Psoas muscle (tissue), 7 donors: ENCODE measurements at regions not wholly inside any gene's neighbourhood (a gene's known extent, or its start where the extent isn't known, plus 50 kb on each side); places are given as distances from the start of the nearest gene placed in this dataset.
"Not testable (repeated sequence)": the region's sequence is repeated elsewhere in the genome, so short reads cannot be mapped to it uniquely, and the experiment has no call there.

Experiments
- ATAC-seq, 4 donors: fragments of 200-7000 bp; cut with Tn5 transposase; one replicate each; pipeline ENCODE4 v1.9.1; 2020; ENCODE audit warnings: moderate library complexity in 3 of 4, mild to moderate bottlenecking in 2 of 4
- DNase-seq, 2 donors: peaks; one replicate each; pipeline ENCODE4 v3.0.0-alpha.2; 2020
- H3K27ac ChIP-seq: fragments of 200-600 bp; one replicate; pipeline ENCODE4 v1.8.0; 2022
- H3K27me3 ChIP-seq, 3 donors: fragments of 200-600 bp in 1 of 3; one replicate each; pipeline versions ENCODE4 v1.6.1 to v1.8.0; 2013 to 2022; ENCODE audit warnings: low read length in 2 of 3, mild to moderate bottlenecking in 2 of 3, moderate library complexity in 1 of 3; ENCODE audit not compliant: insufficient read depth in 3 of 3
- H3K36me3 ChIP-seq, 2 donors: fragments of 200-600 bp in 1 of 2; one replicate each; pipeline versions ENCODE4 v1.6.1 to v1.8.0; 2013 to 2022; ENCODE audit warnings: low read depth in 1 of 2, mild to moderate bottlenecking in 1 of 2, moderate library complexity in 1 of 2; ENCODE audit not compliant: insufficient read depth in 1 of 2
- H3K4me1 ChIP-seq: fragments of 200-600 bp; one replicate; pipeline ENCODE4 v1.8.0; 2022
- H3K4me3 ChIP-seq: fragments of 200-600 bp; one replicate; pipeline ENCODE4 v1.8.0; 2022; ENCODE audit warnings: mild to moderate bottlenecking
- H3K9me3 ChIP-seq: fragments of 200-600 bp; one replicate; pipeline ENCODE4 v1.8.0; 2022
- WGBS, 3 donors: extraction: QIAGEN DNeasy Blood & Tissue Kit; methylation state at CpG; one replicate each; pipeline versions ENCODE4 v1.1.6 to v1.1.7; 2013; 5-methylcytosine and 5-hydroxymethylcytosine counted together
- intact Hi-C, 2 donors: fragments of 100-400 bp; cut with DNase I; formaldehyde crosslinking; loops; one replicate each; pipeline versions ENCODE4 v1.11.0 to v1.14.2; 2022
- TF ChIP-seq, protein P1 (sequence below): fragments of 200-600 bp; IDR thresholded peaks from one replicate; pipeline ENCODE4 v1.8.0; 2022; ENCODE audit warnings: antibody characterized with exemption
- donor health status: healthy with polysubstance abuse.
- donor health status: DM: no; HTN: no; CAD: no; lungs with moderate emphysema.
- donor health status: Bipolar disorder and iron deficiency.
- donor health status: healthy.
- donor health status: DM: yes; HTN: yes; CAD: no.
- donor health status: DM: no; HTN: no; CAD: no.
- donor health status: DM: yes; HTN: yes; CAD: no.

DNA sequence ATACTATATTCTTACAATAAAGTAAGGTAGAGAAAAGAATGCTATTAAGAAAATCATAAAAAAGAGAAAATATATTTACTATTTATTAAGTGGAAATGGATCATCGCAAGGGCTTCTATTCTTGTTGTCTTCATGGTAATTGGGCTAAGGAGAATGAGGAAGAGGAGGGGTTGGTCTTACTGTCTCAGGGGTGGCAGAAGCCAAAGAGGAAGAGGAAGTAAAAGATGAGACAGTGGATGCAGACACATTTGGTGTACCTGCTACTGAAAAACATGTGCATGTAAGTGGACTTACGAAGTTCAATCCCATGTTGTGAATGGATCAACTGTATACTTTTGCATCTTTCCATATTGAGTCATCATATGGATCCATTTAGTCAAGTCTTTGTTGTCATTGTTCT lies 1502.1 kb upstream of the ADGRL3 start:
- Histone ChIP-seq H3K4me1 (no peaks in the 10 kb centered on the region), H3K9me3 (no peaks in the 10 kb centered on the region), H3K36me3 (no peaks in the 10 kb centered on the region), H3K4me3 (no peak overlapping the region), H3K27ac (no peak overlapping the region), H3K27me3 (no peaks in the 10 kb centered on the region)
- ATAC-seq, result no peak
- 91 to 94% (median 92%) methylated on average over 2 of the region's 2 CpGs for WGBS, 3 donors
- intact Hi-C loops, result no loop called here
- TF ChIP-seq, protein P1, sequence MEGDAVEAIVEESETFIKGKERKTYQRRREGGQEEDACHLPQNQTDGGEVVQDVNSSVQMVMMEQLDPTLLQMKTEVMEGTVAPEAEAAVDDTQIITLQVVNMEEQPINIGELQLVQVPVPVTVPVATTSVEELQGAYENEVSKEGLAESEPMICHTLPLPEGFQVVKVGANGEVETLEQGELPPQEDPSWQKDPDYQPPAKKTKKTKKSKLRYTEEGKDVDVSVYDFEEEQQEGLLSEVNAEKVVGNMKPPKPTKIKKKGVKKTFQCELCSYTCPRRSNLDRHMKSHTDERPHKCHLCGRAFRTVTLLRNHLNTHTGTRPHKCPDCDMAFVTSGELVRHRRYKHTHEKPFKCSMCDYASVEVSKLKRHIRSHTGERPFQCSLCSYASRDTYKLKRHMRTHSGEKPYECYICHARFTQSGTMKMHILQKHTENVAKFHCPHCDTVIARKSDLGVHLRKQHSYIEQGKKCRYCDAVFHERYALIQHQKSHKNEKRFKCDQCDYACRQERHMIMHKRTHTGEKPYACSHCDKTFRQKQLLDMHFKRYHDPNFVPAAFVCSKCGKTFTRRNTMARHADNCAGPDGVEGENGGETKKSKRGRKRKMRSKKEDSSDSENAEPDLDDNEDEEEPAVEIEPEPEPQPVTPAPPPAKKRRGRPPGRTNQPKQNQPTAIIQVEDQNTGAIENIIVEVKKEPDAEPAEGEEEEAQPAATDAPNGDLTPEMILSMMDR, result no peak
- DNase-seq, result no peak

GRCh38 chr4:59700651-59701050 lies 1499.5 kb upstream of the ADGRL3 start:
- ATAC-seq, result no peak
- H3K4me3 ChIP-seq, result no peak overlapping the region
- WGBS, 3 donors, result 84 to 93% (median 86%) methylated on average over 2 of the region's 2 CpGs
- no peaks in the 10 kb centered on the region for H3K36me3 ChIP-seq
- no peaks in the 10 kb centered on the region for H3K27me3 ChIP-seq
- no peak overlapping the region for H3K27ac ChIP-seq
- intact Hi-C loops, result no loop called here
- no peaks in the 10 kb centered on the region for H3K4me1 ChIP-seq
- TF ChIP-seq, protein P1, result no peak
- DNase-seq, result no peak
- H3K9me3 ChIP-seq, result no peaks in the 10 kb centered on the region

DNA sequence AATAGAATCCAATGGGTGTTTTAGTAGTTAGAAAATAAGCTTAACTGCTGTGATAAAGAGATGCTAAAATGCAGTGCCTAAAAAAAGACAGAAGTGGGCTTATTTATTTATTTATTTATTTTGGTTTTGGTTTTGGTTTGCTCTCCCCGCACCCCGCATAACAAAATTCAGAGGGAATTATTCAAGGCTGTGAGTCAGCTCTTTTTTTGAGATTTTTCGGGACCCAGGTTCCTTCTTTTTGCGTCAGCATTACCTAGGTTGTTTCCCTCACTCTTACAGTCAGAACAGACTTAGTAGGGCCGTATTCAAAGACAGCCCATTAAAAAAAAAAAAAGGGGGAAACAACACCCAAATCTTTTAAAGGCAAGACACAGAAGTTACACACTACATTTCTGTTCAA lies 1495.5 kb upstream of the ADGRL3 start:
- TF ChIP-seq, protein P1, result no peak
- no peak overlapping the region for H3K27ac ChIP-seq
- intact Hi-C loops, result no loop called here
- no peaks in the 10 kb centered on the region for H3K27me3 ChIP-seq
- no peaks in the 10 kb centered on the region for H3K36me3 ChIP-seq
- 73 to 84% (median 74%) methylated on average over 5 of the region's 5 CpGs for WGBS, 3 donors
- H3K9me3 ChIP-seq, result no peaks in the 10 kb centered on the region
- no peaks in the 10 kb centered on the region for H3K4me1 ChIP-seq
- DNase-seq, result no peak
- no peak for ATAC-seq
- no peak overlapping the region for H3K4me3 ChIP-seq

DNA sequence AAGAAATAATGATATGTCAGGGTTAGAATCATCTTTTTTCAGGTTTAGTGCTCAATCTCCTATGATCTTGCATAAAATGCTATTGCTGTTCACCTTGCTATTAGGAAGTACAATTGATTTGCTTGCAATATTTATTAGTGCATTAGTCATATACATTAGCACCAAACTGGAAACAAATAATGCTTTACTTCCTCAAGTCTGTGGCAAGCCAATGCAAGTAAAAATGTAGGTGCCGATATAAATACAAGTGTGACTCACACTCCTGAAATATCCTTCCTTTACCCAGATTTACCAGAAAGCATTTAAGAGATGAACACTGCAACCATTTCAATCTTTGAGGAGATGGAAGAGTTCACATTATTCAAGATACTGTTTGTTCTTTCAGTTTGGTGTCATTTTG lies 1487.7 kb upstream of the ADGRL3 start:
- 69 to 81% (median 80%) methylated on average over 1 of the region's 1 CpG for WGBS, 3 donors
- TF ChIP-seq, protein P1, result no peak
- no peaks in the 10 kb centered on the region for H3K27me3 ChIP-seq
- H3K27ac ChIP-seq, result no peak overlapping the region
- DNase-seq (no peak), ATAC-seq (no peak)
- H3K4me1 ChIP-seq, result no peaks in the 10 kb centered on the region
- H3K36me3 ChIP-seq, result no peaks in the 10 kb centered on the region
- no peak overlapping the region for H3K4me3 ChIP-seq
- intact Hi-C loops, result no loop called here
- peaks cover 4% of the 10 kb centered on the region for H3K9me3 ChIP-seq

DNA sequence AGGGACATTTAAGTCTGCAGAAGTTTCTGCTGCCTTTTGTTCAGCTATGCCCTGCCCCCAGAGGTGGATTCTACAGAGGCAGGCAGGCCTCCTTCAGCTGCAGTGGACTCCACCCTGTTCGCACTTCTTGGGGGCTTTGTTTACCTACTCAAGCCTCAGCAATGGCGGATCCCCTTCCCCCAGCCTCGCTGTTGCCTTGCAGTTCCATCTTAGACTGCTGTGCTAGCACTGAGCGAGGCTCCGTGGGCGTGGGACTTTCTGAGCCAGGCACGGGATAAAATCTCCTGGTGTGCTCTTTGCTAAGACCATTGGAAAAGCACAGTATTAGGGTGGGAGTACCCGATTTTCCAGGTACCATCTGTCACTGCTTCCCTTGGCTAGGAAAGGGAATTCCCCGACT lies 1475.8 kb upstream of the ADGRL3 start:
- H3K4me3 ChIP-seq, H3K27ac ChIP-seq, DNase-seq, ATAC-seq, H3K9me3 ChIP-seq, H3K27me3 ChIP-seq, intact Hi-C loops, H3K4me1 ChIP-seq, H3K36me3 ChIP-seq: not testable (repeated sequence)
- WGBS, 3 donors, result 87 to 94% (median 93%) methylated on average over 9 of the region's 9 CpGs
